ENCODE measurements at regions not wholly inside any gene's neighbourhood (a gene's known extent, or its start where the extent isn't known, plus 50 kb on each side); places are given as distances from the start of the nearest gene placed in this dataset.

DNA sequence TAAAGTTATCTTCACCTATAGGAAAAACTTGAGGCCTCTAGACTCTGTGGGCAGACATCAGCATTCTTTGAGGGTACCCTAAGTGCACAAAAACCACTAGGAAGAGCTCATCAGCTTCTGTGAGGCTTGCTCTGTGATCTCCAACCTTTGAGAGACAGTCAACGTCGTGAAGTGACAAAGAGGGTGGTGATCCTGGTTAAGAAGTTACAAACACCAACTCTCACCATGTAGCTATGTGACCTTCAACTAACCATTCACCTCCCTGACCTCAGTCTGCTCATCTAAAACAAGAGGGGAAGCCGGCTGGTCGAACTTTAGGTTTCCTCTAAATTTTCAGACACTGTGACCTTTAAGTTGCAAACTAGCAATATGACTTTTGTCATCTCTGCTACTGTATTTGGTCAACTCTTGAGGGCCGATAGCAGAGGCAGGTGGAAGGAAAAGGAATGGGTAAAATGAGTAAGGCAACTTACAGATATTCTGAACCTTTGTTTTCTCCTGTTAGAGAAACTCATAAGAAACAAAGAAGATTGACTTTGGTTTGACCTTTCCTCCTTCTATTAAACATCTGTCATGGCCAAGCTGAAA is 103.2 kb upstream of the PARP11 start:
- no peak overlapping the region for H3K4me3 ChIP-seq (ENCODE audit: low read depth in 2 of 2, low read length in 2 of 2)
- H3K36me3 ChIP-seq (ENCODE audit: control insufficient read depth, insufficient read depth, low read length) = no peaks in the 10 kb centered on the region
- BruUV-seq (replicated peaks) = no TSS peak
- intact Hi-C loops (cut with micrococcal nuclease; ENCODE audit: unreplicated experiment) = no loop called here
- no peaks in the 10 kb centered on the region for H3K4me1 ChIP-seq (ENCODE audit: control insufficient read depth, insufficient read depth, low read length)
- peaks cover 3% of the 10 kb centered on the region; the same call in 1 of the 2 replicates for H3K27me3 ChIP-seq (ENCODE audit: control insufficient read depth, insufficient read depth, low read length)
- no peaks in the 10 kb centered on the region for H3K9me3 ChIP-seq (ENCODE audit: control insufficient read depth, insufficient read depth, low read depth, low read length)
- CTCF ChIA-PET = no interaction called here
- ATAC-seq (no peak), DNase-seq (ENCODE audit: low read depth, low spot score) (no peak)
- H3K27ac ChIP-seq (ENCODE audit: low read length) = no peak overlapping the region
- in situ Hi-C loops (cut with HindIII; ENCODE audit: low pct_unique_long_range_greater_than_20kb, low sequenced_read_pairs) = no loop called here
- POLR2A ChIA-PET = interaction anchor here (0.6 kb wide), 1 partner anchor 9 kb away, joined by 4 read pairs; no protein-coding TSS in a partner anchor
- TF ChIP-seq, protein P1, sequence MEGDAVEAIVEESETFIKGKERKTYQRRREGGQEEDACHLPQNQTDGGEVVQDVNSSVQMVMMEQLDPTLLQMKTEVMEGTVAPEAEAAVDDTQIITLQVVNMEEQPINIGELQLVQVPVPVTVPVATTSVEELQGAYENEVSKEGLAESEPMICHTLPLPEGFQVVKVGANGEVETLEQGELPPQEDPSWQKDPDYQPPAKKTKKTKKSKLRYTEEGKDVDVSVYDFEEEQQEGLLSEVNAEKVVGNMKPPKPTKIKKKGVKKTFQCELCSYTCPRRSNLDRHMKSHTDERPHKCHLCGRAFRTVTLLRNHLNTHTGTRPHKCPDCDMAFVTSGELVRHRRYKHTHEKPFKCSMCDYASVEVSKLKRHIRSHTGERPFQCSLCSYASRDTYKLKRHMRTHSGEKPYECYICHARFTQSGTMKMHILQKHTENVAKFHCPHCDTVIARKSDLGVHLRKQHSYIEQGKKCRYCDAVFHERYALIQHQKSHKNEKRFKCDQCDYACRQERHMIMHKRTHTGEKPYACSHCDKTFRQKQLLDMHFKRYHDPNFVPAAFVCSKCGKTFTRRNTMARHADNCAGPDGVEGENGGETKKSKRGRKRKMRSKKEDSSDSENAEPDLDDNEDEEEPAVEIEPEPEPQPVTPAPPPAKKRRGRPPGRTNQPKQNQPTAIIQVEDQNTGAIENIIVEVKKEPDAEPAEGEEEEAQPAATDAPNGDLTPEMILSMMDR (IDR thresholded peaks at IDR 0.05) = no peak
- TF ChIP-seq, protein P2, sequence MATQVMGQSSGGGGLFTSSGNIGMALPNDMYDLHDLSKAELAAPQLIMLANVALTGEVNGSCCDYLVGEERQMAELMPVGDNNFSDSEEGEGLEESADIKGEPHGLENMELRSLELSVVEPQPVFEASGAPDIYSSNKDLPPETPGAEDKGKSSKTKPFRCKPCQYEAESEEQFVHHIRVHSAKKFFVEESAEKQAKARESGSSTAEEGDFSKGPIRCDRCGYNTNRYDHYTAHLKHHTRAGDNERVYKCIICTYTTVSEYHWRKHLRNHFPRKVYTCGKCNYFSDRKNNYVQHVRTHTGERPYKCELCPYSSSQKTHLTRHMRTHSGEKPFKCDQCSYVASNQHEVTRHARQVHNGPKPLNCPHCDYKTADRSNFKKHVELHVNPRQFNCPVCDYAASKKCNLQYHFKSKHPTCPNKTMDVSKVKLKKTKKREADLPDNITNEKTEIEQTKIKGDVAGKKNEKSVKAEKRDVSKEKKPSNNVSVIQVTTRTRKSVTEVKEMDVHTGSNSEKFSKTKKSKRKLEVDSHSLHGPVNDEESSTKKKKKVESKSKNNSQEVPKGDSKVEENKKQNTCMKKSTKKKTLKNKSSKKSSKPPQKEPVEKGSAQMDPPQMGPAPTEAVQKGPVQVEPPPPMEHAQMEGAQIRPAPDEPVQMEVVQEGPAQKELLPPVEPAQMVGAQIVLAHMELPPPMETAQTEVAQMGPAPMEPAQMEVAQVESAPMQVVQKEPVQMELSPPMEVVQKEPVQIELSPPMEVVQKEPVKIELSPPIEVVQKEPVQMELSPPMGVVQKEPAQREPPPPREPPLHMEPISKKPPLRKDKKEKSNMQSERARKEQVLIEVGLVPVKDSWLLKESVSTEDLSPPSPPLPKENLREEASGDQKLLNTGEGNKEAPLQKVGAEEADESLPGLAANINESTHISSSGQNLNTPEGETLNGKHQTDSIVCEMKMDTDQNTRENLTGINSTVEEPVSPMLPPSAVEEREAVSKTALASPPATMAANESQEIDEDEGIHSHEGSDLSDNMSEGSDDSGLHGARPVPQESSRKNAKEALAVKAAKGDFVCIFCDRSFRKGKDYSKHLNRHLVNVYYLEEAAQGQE (IDR thresholded peaks at IDR 0.05; ENCODE audit: insufficient read depth in 1 of 2, low read depth in 2 of 2, low read length in 1 of 2) = no peak
- TF ChIP-seq SIN3A (IDR thresholded peaks at IDR 0.05; ENCODE audit: borderline replicate concordance, insufficient read depth, low read depth, low read length) = no peak

DNA sequence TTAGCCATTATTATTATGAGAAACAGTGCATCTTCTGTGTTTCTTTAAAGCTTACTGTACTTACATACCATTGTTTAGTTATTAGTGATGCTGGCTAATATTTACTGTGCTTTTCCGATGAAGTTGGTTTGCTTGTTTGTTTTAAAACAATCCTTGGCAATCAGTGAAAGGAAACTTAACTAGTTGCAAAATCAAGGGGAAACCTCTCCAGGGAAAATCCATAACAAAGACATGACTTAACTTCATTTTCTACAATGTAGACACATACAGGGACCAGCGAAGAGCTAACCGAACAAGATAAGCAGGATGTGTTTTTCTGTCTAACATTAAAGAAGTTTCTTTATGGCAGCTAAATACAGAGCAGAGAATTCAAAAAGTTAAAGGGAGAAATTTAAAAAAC is 102.5 kb upstream of the PARP11 start:
- H3K27me3 ChIP-seq (ENCODE audit: control insufficient read depth, insufficient read depth, low read length) = peaks cover 3% of the 10 kb centered on the region; the same call in 1 of the 2 replicates
- no peaks in the 10 kb centered on the region for H3K4me1 ChIP-seq (ENCODE audit: control insufficient read depth, insufficient read depth, low read length)
- no peak for ATAC-seq
- no peaks in the 10 kb centered on the region for H3K36me3 ChIP-seq (ENCODE audit: control insufficient read depth, insufficient read depth, low read length)
- no TSS peak for BruUV-seq (replicated peaks)
- H3K4me3 ChIP-seq (ENCODE audit: low read depth in 2 of 2, low read length in 2 of 2) = no peak overlapping the region
- CTCF ChIA-PET = no interaction called here
- TF ChIP-seq, protein P2 (IDR thresholded peaks at IDR 0.05; ENCODE audit: insufficient read depth in 1 of 2, low read depth in 2 of 2, low read length in 1 of 2) = no peak
- TF ChIP-seq, protein P1 (IDR thresholded peaks at IDR 0.05) = no peak
- TF ChIP-seq SIN3A (IDR thresholded peaks at IDR 0.05; ENCODE audit: borderline replicate concordance, insufficient read depth, low read depth, low read length) (no peak), TCF7L2 (IDR thresholded peaks at IDR 0.05; ENCODE audit: low read depth, low read length) (no peak), POLR2AphosphoS5 (IDR thresholded peaks at IDR 0.05; ENCODE audit: low read depth, low read length) (no peak)
- DNase-seq (ENCODE audit: low read depth, low spot score) = no peak
- no peak overlapping the region for H3K27ac ChIP-seq (ENCODE audit: low read length)
- in situ Hi-C loops (cut with HindIII; ENCODE audit: low pct_unique_long_range_greater_than_20kb, low sequenced_read_pairs) = no loop called here
- POLR2A ChIA-PET = no interaction called here
- intact Hi-C loops (cut with micrococcal nuclease; ENCODE audit: unreplicated experiment) = no loop called here
- no peaks in the 10 kb centered on the region for H3K9me3 ChIP-seq (ENCODE audit: control insufficient read depth, insufficient read depth, low read depth, low read length)
